ENCODE measurements at regions not wholly inside any gene's neighbourhood (a gene's known extent, or its start where the extent isn't known, plus 50 kb on each side); places are given as distances from the start of the nearest gene placed in this dataset.

DNA sequence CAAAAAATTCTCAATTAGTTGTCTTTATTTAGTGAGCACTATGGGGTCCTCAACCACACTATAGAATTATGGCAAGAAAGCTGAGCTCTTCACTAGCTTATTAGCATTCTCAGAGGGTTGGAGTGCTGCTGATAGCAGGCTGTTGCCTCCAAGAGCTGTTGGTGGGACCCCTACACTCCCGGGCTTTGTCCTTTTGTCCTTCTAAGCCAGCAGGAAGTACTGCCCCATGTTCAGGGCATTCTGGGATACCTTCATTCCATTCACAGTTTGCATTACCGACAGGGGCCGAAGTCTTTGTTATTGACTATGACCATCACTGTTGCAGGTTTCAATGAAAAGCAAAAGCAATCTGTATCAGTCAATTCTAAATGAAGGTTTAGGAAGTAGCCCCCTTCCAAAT is 89.5 kb upstream of the OTX2 start:
- Mint-ChIP-seq H3K4me1 (ENCODE audit: unreplicated experiment) (peaks cover 4% of the 10 kb centered on the region), H3K27ac (no peak overlapping the region), H3K4me3 (no peak overlapping the region), H3K36me3 (no peaks in the 10 kb centered on the region), H3K27me3 (peaks cover 24% of the 10 kb centered on the region), H3K9me3 (peaks cover under 1% of the 10 kb centered on the region)
- TF ChIP-seq CTCF (conservative IDR thresholded peaks at IDR 0.05): no peak
- no peak for DNase-seq (ENCODE audit: extremely low spot score, unreplicated experiment)

DNA sequence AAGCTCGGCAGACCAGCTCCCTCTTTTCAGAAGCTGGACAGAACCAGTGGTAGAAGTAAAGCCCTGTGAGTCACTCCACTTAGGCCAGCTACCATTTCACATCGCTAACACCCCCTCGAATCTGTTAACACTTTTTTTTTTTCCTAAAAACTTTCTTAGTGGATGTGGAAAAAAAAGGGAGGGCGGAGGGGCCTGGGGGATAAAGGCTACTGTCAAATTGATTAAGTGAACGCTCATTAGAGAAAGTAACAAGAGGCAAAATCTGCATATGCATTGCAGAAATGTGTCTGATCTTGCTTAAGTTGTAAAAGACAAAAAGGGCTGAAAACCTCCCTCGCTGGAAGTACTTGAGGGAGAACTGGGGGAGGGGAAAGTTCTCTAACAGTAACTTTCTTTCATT is 86.6 kb upstream of the OTX2 start:
- DNase-seq (ENCODE audit: extremely low spot score, unreplicated experiment): no peak
- Mint-ChIP-seq H3K4me3 (no peak overlapping the region), H3K9me3 (no peaks in the 10 kb centered on the region), H3K36me3 (no peaks in the 10 kb centered on the region), H3K4me1 (ENCODE audit: unreplicated experiment) (peaks cover 4% of the 10 kb centered on the region), H3K27me3 (peaks cover 29% of the 10 kb centered on the region), H3K27ac (no peak overlapping the region)
- no peak for TF ChIP-seq CTCF (conservative IDR thresholded peaks at IDR 0.05)

GRCh38 chr14:56896231-56896630 is 86.0 kb upstream of the OTX2 start:
- peaks cover 33% of the 10 kb centered on the region for H3K27me3 Mint-ChIP-seq

GRCh38 chr14:56895154-56895553 is 84.9 kb upstream of the OTX2 start:
- no peak for TF ChIP-seq CTCF (conservative IDR thresholded peaks at IDR 0.05)
- H3K27ac Mint-ChIP-seq: no peak overlapping the region
- H3K4me1 Mint-ChIP-seq (ENCODE audit: unreplicated experiment): peaks cover 4% of the 10 kb centered on the region
- H3K27me3 Mint-ChIP-seq: peaks cover 35% of the 10 kb centered on the region
- H3K4me3 Mint-ChIP-seq: no peak overlapping the region
- no peaks in the 10 kb centered on the region for H3K9me3 Mint-ChIP-seq
- no peak for DNase-seq (ENCODE audit: extremely low spot score, unreplicated experiment)
- no peaks in the 10 kb centered on the region for H3K36me3 Mint-ChIP-seq

More at GRCh38 chr14:56896231-56896630, 86.0 kb upstream of the OTX2 start:
- no peak for TF ChIP-seq CTCF (conservative IDR thresholded peaks at IDR 0.05)
- H3K9me3 Mint-ChIP-seq: no peaks in the 10 kb centered on the region
- H3K36me3 Mint-ChIP-seq: no peaks in the 10 kb centered on the region
- no peak for DNase-seq (ENCODE audit: extremely low spot score, unreplicated experiment)
- H3K27ac Mint-ChIP-seq: no peak overlapping the region
- H3K4me1 Mint-ChIP-seq (ENCODE audit: unreplicated experiment): peaks cover 4% of the 10 kb centered on the region
- no peak overlapping the region for H3K4me3 Mint-ChIP-seq

DNA sequence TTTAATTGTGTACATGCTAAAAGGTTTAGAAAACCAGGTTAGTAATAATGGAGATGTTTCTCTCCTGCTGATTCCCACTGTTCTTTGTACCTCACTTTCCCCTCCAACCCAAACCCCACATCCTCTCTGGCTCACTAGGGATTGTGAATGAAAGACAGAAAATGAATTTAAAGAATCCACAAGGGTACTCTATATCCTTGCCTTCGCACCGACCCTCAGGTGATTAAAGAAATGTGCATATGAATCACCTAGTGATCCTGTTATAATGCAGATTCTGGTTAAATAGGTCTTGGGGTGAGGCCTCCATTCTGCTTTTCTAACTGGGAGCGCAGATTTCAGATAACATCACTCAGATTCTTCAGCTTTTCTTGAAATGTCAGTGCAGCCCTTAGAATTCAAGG is 84.3 kb upstream of the OTX2 start:
- peaks cover 35% of the 10 kb centered on the region for H3K27me3 Mint-ChIP-seq
- no peak for DNase-seq (ENCODE audit: extremely low spot score, unreplicated experiment)
- H3K4me3 Mint-ChIP-seq: no peak overlapping the region
- H3K36me3 Mint-ChIP-seq: no peaks in the 10 kb centered on the region
- TF ChIP-seq CTCF (conservative IDR thresholded peaks at IDR 0.05): no peak
- peaks cover 4% of the 10 kb centered on the region for H3K4me1 Mint-ChIP-seq (ENCODE audit: unreplicated experiment)
- no peak overlapping the region for H3K27ac Mint-ChIP-seq
- no peaks in the 10 kb centered on the region for H3K9me3 Mint-ChIP-seq

DNA sequence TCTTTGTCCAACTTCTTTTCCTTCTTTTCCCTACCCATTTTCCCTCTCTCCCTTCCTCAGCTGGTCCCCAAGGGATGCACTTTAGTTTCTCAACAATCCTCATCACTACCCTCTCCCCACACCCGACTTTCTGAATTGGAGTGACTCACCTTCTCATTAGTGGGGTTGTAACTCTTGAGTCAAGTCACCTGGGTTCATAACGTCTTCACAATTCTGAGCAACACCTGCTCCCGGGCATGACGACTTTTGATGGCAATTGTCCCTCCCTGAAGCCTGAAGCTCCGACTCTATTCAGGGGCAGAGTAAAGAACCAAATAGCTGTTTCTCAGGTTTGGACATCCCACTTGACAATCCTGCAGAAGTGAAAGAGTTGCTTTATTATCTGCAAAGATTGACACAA is 82.7 kb upstream of the OTX2 start:
- no peaks in the 10 kb centered on the region for H3K36me3 Mint-ChIP-seq
- TF ChIP-seq CTCF (conservative IDR thresholded peaks at IDR 0.05): no peak
- H3K27me3 Mint-ChIP-seq: peaks cover 35% of the 10 kb centered on the region
- H3K4me1 Mint-ChIP-seq (ENCODE audit: unreplicated experiment): peaks cover 4% of the 10 kb centered on the region
- H3K9me3 Mint-ChIP-seq: no peaks in the 10 kb centered on the region
- DNase-seq (ENCODE audit: extremely low spot score, unreplicated experiment): no peak
- H3K4me3 Mint-ChIP-seq: no peak overlapping the region
- H3K27ac Mint-ChIP-seq: no peak overlapping the region

Measured in type B pancreatic cell (in vitro differentiated cells).